Ishikawa (cell line): ENCODE measurements at regions not wholly inside any gene's neighbourhood (a gene's known extent, or its start where the extent isn't known, plus 50 kb on each side); places are given as distances from the start of the nearest gene placed in this dataset.

Experiments used
- CEBPB ChIP-seq: IDR thresholded peaks from 2 replicates; pipeline ENCODE4 v1.6.1; 2012
- CREB1 ChIP-seq: IDR thresholded peaks from 2 replicates; pipeline ENCODE4 v1.6.1; 2012; ENCODE audit warnings: low read depth
- EGR1 ChIP-seq: IDR thresholded peaks from 2 replicates; pipeline ENCODE4 v1.6.1; 2012
- EP300 ChIP-seq: IDR thresholded peaks from 2 replicates; pipeline ENCODE4 v1.6.1; 2012; ENCODE audit warnings: borderline replicate concordance
- FOXM1 ChIP-seq: IDR thresholded peaks from 2 replicates; pipeline ENCODE4 v1.6.1; 2012; ENCODE audit warnings: low read depth, borderline replicate concordance
- NFIC ChIP-seq: IDR thresholded peaks from 2 replicates; pipeline ENCODE4 v1.6.1; 2012
- RAD21 ChIP-seq: IDR thresholded peaks from 2 replicates; pipeline ENCODE4 v1.6.1; 2012; ENCODE audit warnings: low read depth
- REST ChIP-seq: IDR thresholded peaks from 2 replicates; pipeline ENCODE4 v1.6.1; 2012; ENCODE audit warnings: low read depth, mild to moderate bottlenecking
- TAF1 ChIP-seq: IDR thresholded peaks from 2 replicates; pipeline ENCODE4 v1.6.1; 2012; ENCODE audit warnings: low read depth, mild to moderate bottlenecking
- TCF12 ChIP-seq: IDR thresholded peaks from 2 replicates; pipeline ENCODE4 v1.6.1; 2012; ENCODE audit warnings: low read depth
- TEAD4 ChIP-seq: IDR thresholded peaks from 2 replicates; pipeline ENCODE4 v1.6.1; 2012
- USF1 ChIP-seq: IDR thresholded peaks from 2 replicates; pipeline ENCODE4 v1.6.1; 2012
- YY1 ChIP-seq: IDR thresholded peaks from 2 replicates; pipeline ENCODE4 v1.6.1; 2012; ENCODE audit warnings: low read depth
- ZBTB7A ChIP-seq: IDR thresholded peaks from 2 replicates; pipeline ENCODE4 v1.6.1; 2012; ENCODE audit warnings: low read depth
- TF ChIP-seq, protein P1 (sequence below): IDR thresholded peaks from 2 replicates; pipeline ENCODE4 v1.6.1; 2012

- TF ChIP-seq ZBTB7A (no peak), NFIC (no peak), TAF1 (no peak), EP300 (no peak), YY1 (no peak), TEAD4 (no peak), CEBPB (no peak), TCF12 (no peak)
Measured at GRCh38 chr16:55044201-55044975, 113.7 kb downstream of the IRX5 start.

DNA sequence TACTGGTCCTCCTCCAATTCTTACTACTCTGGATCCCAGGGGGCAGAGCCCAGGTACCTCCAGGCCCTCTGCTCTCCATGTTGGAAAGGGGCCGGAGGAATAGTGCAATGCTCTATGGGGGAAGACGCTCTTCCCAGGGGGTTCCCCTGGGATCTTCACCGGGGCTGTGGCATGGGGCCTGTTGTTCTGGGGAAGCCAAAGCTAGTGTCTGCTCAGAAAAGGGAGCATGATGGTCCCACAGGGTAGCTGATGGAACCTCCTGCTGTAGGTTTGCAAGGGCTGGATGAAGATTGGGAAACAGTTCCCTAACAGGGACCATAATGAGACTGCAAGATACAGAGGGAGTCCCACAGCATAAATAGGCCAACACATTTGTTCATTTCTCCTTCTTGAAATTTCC lies 114.7 kb downstream of the IRX5 start:
- TF ChIP-seq REST (no peak), NFIC (no peak), CREB1 (no peak), YY1 (no peak), RAD21 (no peak), EGR1 (no peak), USF1 (no peak), TAF1 (no peak), TCF12 (no peak), TEAD4 (no peak), CEBPB (no peak), ZBTB7A (no peak), FOXM1 (no peak), EP300 (no peak)
- TF ChIP-seq, protein P1, sequence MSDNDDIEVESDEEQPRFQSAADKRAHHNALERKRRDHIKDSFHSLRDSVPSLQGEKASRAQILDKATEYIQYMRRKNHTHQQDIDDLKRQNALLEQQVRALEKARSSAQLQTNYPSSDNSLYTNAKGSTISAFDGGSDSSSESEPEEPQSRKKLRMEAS, result no peak

DNA sequence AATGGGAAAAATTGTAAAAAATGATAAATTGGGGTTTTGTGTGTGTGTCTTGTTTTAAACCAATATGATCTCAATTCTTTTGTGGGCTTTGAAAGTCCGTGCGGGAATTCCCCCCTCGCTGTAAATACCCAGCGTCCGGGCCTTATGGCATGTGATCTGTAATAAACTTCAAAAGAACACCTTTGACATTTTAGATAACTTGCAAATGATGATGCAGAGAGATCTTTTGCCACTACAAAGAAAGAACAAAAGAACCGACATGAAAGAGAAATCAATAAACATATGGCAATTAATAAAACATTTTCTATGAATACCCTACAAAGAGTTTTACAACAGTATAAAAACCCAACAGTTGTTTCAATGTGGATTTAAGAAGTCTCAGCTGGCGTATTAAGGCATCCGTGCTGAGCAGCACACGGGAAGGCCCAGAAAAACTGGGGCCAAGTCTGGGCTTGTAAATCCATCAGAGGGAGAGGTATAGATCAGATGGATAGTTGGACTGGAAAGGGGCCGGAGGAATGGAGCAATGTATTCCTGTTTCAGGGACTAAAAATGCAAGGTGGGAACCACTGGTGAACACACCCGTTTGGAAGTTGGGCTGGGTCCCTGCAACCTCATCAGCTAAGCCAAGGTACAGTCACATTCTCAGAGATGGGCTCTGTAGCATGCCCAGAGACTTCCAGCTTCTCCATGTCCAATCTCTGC lies 115.2 kb downstream of the IRX5 start:
- no peak for TF ChIP-seq EP300
- TF ChIP-seq USF1, result no peak
- no peak for TF ChIP-seq TCF12
- TF ChIP-seq NFIC, result no peak
- TF ChIP-seq CEBPB, result no peak
- no peak for TF ChIP-seq EGR1
- TF ChIP-seq REST, result no peak
- no peak for TF ChIP-seq TEAD4
- TF ChIP-seq TAF1, result no peak
- no peak for TF ChIP-seq CREB1
- TF ChIP-seq RAD21, result no peak
- TF ChIP-seq ZBTB7A, result no peak

DNA sequence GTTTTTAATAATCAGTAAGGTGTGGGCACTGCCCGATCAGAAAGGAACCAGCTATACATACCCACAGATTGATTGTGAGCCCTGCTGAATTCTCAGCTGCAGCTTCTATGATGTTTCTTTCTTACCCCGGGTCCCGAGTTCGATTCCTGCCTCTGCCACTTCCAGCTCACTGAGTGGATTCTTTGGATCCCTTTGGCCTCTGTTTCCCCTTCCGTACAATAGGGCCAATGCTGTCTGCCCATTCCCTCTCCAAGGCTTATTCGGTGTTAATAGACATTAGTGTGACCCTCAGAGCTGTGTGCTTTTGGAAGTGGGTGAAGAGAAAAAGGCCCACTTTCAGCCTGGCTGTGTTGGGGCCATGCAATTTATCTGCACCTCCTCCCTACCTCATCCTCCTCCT lies 115.8 kb downstream of the IRX5 start:
- TF ChIP-seq TEAD4 (no peak), CEBPB (no peak), ZBTB7A (no peak), TCF12 (no peak), EP300 (no peak), REST (no peak)

GRCh38 chr16:55046916-55047315 lies 116.3 kb downstream of the IRX5 start:
- TF ChIP-seq, protein P1, result no peak
- TF ChIP-seq EP300 (no peak), CREB1 (no peak), USF1 (no peak), NFIC (no peak), RAD21 (no peak), TAF1 (no peak), YY1 (no peak), REST (no peak), TEAD4 (no peak)
